GM18870 (cell line): ENCODE measurements at regions not wholly inside any gene's neighbourhood (a gene's known extent, or its start where the extent isn't known, plus 50 kb on each side); places are given as distances from the start of the nearest gene placed in this dataset.

Experiments used
- ATAC-seq: cut with Tn5 transposase; IDR thresholded peaks from one replicate; pipeline ENCODE4 v1.9.1; 2021; ENCODE audit warnings: moderate library complexity; ENCODE audit not compliant: unreplicated experiment

GRCh38 chr9:13568841-13569601, 289.5 kb upstream of the MPDZ start:
- no peak for ATAC-seq

GRCh38 chr9:13568405-13568804, 288.9 kb upstream of the MPDZ start:
- ATAC-seq: no peak

GRCh38 chr9:13567833-13568232, 288.3 kb upstream of the MPDZ start:
- no peak for ATAC-seq

- ATAC-seq: no peak
These were observed 278.3 kb upstream of the MPDZ start for GRCh38 chr9:13557746-13558145.

GRCh38 chr9:13556656-13557055, 277.2 kb upstream of the MPDZ start:
- ATAC-seq: no peak

GRCh38 chr9:13555989-13556500, 276.6 kb upstream of the MPDZ start:
- ATAC-seq: no peak

GRCh38 chr9:13555516-13555915, 276.0 kb upstream of the MPDZ start:
- no peak for ATAC-seq

GRCh38 chr9:13554626-13555025, 275.1 kb upstream of the MPDZ start:
- no peak for ATAC-seq

GRCh38 chr9:13552606-13553215, 273.2 kb upstream of the MPDZ start:
- ATAC-seq: no peak

GRCh38 chr9:13550519-13550918, 271.0 kb upstream of the MPDZ start:
- no peak for ATAC-seq

GRCh38 chr9:13548535-13548934, 269.0 kb upstream of the MPDZ start:
- ATAC-seq: no peak

- ATAC-seq: no peak
These were observed 255.6 kb upstream of the MPDZ start for GRCh38 chr9:13535141-13535540.

- no peak for ATAC-seq
These were observed 254.5 kb upstream of the MPDZ start for GRCh38 chr9:13534006-13534405.

GRCh38 chr9:13532407-13532806, 252.9 kb upstream of the MPDZ start:
- no peak for ATAC-seq

GRCh38 chr9:13529321-13530104, 250.0 kb upstream of the MPDZ start:
- no peak for ATAC-seq

- no peak for ATAC-seq
These were observed 244.8 kb upstream of the MPDZ start for GRCh38 chr9:13524245-13524644.

- ATAC-seq: no peak
These were observed 240.6 kb upstream of the MPDZ start for GRCh38 chr9:13520069-13520468.

- ATAC-seq: no peak
These were observed 234.4 kb upstream of the MPDZ start for GRCh38 chr9:13513716-13514444.

GRCh38 chr9:13513286-13513685, 233.8 kb upstream of the MPDZ start:
- ATAC-seq: no peak

GRCh38 chr9:13508681-13509080, 229.2 kb upstream of the MPDZ start:
- ATAC-seq: no peak

GRCh38 chr9:13508086-13508485, 228.6 kb upstream of the MPDZ start:
- ATAC-seq: no peak
